ENCODE measurements at regions not wholly inside any gene's neighbourhood (a gene's known extent, or its start where the extent isn't known, plus 50 kb on each side); places are given as distances from the start of the nearest gene placed in this dataset.

DNA sequence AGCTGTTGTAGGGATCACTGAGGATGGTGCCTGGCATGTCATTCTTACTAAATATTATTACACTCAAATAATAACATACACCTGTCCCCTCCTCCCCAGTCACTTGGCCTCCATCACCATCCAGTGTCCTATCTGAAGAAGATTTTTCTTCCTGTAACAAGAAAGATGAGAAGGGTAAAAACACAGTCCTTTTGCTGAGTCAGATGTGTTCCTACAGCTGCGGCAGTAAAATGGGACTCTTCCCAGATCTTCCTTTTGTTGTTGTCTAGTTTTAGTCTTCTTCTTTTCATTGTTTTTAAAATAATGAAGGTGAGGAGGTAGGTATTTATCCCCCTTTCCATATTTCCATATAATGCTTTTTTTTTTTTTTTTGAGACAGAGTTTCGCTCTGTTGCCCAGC, 83.1 kb upstream of the RFLNA start:
- ATAC-seq (no peak), DNase-seq (no peak)
- Histone ChIP-seq H3K36me3 (no peaks in the 10 kb centered on the region), H3K27ac (no peak overlapping the region), H3K27me3 (no peaks in the 10 kb centered on the region), H3K4me1 (no peaks in the 10 kb centered on the region), H3K9me3 (no peaks in the 10 kb centered on the region), H3K4me3 (no peak overlapping the region)
- intact Hi-C loops (cut with DNase I) = no loop called here
- WGBS (ENCODE audit: insufficient coverage, low coverage, low lambda C conversion rate, missing lambda C conversion rate) = 94% methylated on average over 2 of the region's 2 CpGs
- TF ChIP-seq, protein P1, sequence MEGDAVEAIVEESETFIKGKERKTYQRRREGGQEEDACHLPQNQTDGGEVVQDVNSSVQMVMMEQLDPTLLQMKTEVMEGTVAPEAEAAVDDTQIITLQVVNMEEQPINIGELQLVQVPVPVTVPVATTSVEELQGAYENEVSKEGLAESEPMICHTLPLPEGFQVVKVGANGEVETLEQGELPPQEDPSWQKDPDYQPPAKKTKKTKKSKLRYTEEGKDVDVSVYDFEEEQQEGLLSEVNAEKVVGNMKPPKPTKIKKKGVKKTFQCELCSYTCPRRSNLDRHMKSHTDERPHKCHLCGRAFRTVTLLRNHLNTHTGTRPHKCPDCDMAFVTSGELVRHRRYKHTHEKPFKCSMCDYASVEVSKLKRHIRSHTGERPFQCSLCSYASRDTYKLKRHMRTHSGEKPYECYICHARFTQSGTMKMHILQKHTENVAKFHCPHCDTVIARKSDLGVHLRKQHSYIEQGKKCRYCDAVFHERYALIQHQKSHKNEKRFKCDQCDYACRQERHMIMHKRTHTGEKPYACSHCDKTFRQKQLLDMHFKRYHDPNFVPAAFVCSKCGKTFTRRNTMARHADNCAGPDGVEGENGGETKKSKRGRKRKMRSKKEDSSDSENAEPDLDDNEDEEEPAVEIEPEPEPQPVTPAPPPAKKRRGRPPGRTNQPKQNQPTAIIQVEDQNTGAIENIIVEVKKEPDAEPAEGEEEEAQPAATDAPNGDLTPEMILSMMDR (IDR thresholded peaks at IDR 0.05) = no peak
- no peak for TF ChIP-seq POLR2A (IDR thresholded peaks at IDR 0.05)

- no peak for ATAC-seq
These were observed 81.1 kb upstream of the RFLNA start for GRCh38 chr12:124213666-124214347.

GRCh38 chr12:124214574-124214973, 80.3 kb upstream of the RFLNA start:
- no peak for TF ChIP-seq POLR2A (IDR thresholded peaks at IDR 0.05)
- TF ChIP-seq, protein P1 (IDR thresholded peaks at IDR 0.05) = no peak
- ATAC-seq (no peak), DNase-seq (no peak)
- H3K36me3 ChIP-seq = no peaks in the 10 kb centered on the region
- 92% methylated on average over 3 of the region's 3 CpGs for WGBS (ENCODE audit: insufficient coverage, low coverage, low lambda C conversion rate, missing lambda C conversion rate)
- intact Hi-C loops (cut with DNase I) = no loop called here
- H3K9me3 ChIP-seq = no peaks in the 10 kb centered on the region
- no peak overlapping the region for H3K27ac ChIP-seq
- no peaks in the 10 kb centered on the region for H3K4me1 ChIP-seq
- no peak overlapping the region for H3K4me3 ChIP-seq
- no peaks in the 10 kb centered on the region for H3K27me3 ChIP-seq

More at GRCh38 chr12:124213666-124214347, 81.1 kb upstream of the RFLNA start:
- no peaks in the 10 kb centered on the region for H3K4me1 ChIP-seq
- no peaks in the 10 kb centered on the region for H3K27me3 ChIP-seq
- 61% methylated on average over 10 of the region's 11 CpGs for WGBS (ENCODE audit: insufficient coverage, low coverage, low lambda C conversion rate, missing lambda C conversion rate)
- no peaks in the 10 kb centered on the region for H3K9me3 ChIP-seq
- H3K27ac ChIP-seq = no peak overlapping the region
- no peak overlapping the region for H3K4me3 ChIP-seq
- H3K36me3 ChIP-seq = no peaks in the 10 kb centered on the region
- no peak for DNase-seq
- intact Hi-C loops (cut with DNase I) = no loop called here
- TF ChIP-seq, protein P1 (IDR thresholded peaks at IDR 0.05) = no peak
- no peak for TF ChIP-seq POLR2A (IDR thresholded peaks at IDR 0.05)

- no peak for DNase-seq
- no peaks in the 10 kb centered on the region for H3K4me1 ChIP-seq
- TF ChIP-seq, protein P1 (IDR thresholded peaks at IDR 0.05) = no peak
- TF ChIP-seq POLR2A (IDR thresholded peaks at IDR 0.05) = no peak
- no peaks in the 10 kb centered on the region for H3K9me3 ChIP-seq
- no peak overlapping the region for H3K4me3 ChIP-seq
- no peak overlapping the region for H3K27ac ChIP-seq
- intact Hi-C loops (cut with DNase I) = no loop called here
- no peaks in the 10 kb centered on the region for H3K27me3 ChIP-seq
- 83% methylated on average over 3 of the region's 10 CpGs for WGBS (ENCODE audit: insufficient coverage, low coverage, low lambda C conversion rate, missing lambda C conversion rate)
- no peaks in the 10 kb centered on the region for H3K36me3 ChIP-seq
- no peak for ATAC-seq
These were observed 77.9 kb upstream of the RFLNA start for GRCh38 chr12:124216966-124217365.
